ENCODE measurements at regions not wholly inside any gene's neighbourhood (a gene's known extent, or its start where the extent isn't known, plus 50 kb on each side); places are given as distances from the start of the nearest gene placed in this dataset.

- H3K4me1 ChIP-seq (ENCODE audit: insufficient read depth, low read length) = no peaks in the 10 kb centered on the region
- ChIA-PET CTCF (no interaction called here), POLR2A (ENCODE audit: unreplicated experiment) (no interaction called here)
- H3K9ac ChIP-seq (ENCODE audit: low read length) = no peak overlapping the region
- intact Hi-C loops (cut with micrococcal nuclease) = no loop called here
- H3K9me2 ChIP-seq (replicated peaks; ENCODE audit: low read length) = no peaks in the 10 kb centered on the region
- H4K20me1 ChIP-seq (ENCODE audit: low read length) = no peaks in the 10 kb centered on the region
- H3K9me3 ChIP-seq (ENCODE audit: low read length) = no peaks in the 10 kb centered on the region
- ATAC-seq (no peak), DNase-seq (no peak)
- H3K27me3 ChIP-seq (ENCODE audit: low read length) = no peaks in the 10 kb centered on the region
- H3K36me3 ChIP-seq (ENCODE audit: low read depth, low read length) = no peaks in the 10 kb centered on the region
- BruUV-seq (replicated peaks) = no TSS peak
- H3K4me2 ChIP-seq (ENCODE audit: low read length) = no peak overlapping the region
- no peak overlapping the region for H3K27ac ChIP-seq (ENCODE audit: low read length)
- H3F3A ChIP-seq (ENCODE audit: low read length, unreplicated experiment) = no peaks in the 10 kb centered on the region
- no peak overlapping the region for H2AFZ ChIP-seq (ENCODE audit: low read length)
- no peaks in the 10 kb centered on the region for H3K79me2 ChIP-seq (ENCODE audit: low read length)
- TF ChIP-seq EZH2phosphoT487 (IDR thresholded peaks at IDR 0.05; ENCODE audit: borderline replicate concordance, low read length) (no peak), CTCF (conservative IDR thresholded peaks at IDR 0.05; ENCODE audit: low read depth, low read length) (no peak), EZH2 (IDR thresholded peaks at IDR 0.05; ENCODE audit: low read length, unreplicated experiment) (no peak)
- H3K4me3 ChIP-seq (ENCODE audit: low read length) = no peak overlapping the region
Measured at GRCh38 chr14:53409969-53410368, 256.8 kb upstream of the DDHD1 start.

GRCh38 chr14:53409289-53409688 lies 256.2 kb upstream of the DDHD1 start:
- no peak overlapping the region for H2AFZ ChIP-seq (ENCODE audit: low read length)
- H3K27ac ChIP-seq (ENCODE audit: low read length) = no peak overlapping the region
- no peaks in the 10 kb centered on the region for H3K36me3 ChIP-seq (ENCODE audit: low read depth, low read length)
- DNase-seq (no peak), ATAC-seq (no peak)
- no peaks in the 10 kb centered on the region for H3K9me3 ChIP-seq (ENCODE audit: low read length)
- no peaks in the 10 kb centered on the region for H3F3A ChIP-seq (ENCODE audit: low read length, unreplicated experiment)
- no peak overlapping the region for H3K9ac ChIP-seq (ENCODE audit: low read length)
- no peak overlapping the region for H3K4me2 ChIP-seq (ENCODE audit: low read length)
- ChIA-PET CTCF (no interaction called here), POLR2A (ENCODE audit: unreplicated experiment) (interaction anchor here (0.6 kb wide), 1 partner anchor 14 kb away, joined by 3 read pairs; no protein-coding TSS in a partner anchor)
- H4K20me1 ChIP-seq (ENCODE audit: low read length) = no peaks in the 10 kb centered on the region
- H3K4me3 ChIP-seq (ENCODE audit: low read length) = no peak overlapping the region
- no peaks in the 10 kb centered on the region for H3K27me3 ChIP-seq (ENCODE audit: low read length)
- intact Hi-C loops (cut with micrococcal nuclease) = no loop called here
- no peaks in the 10 kb centered on the region for H3K79me2 ChIP-seq (ENCODE audit: low read length)
- H3K4me1 ChIP-seq (ENCODE audit: insufficient read depth, low read length) = no peaks in the 10 kb centered on the region
- no peaks in the 10 kb centered on the region for H3K9me2 ChIP-seq (replicated peaks; ENCODE audit: low read length)
- no TSS peak for BruUV-seq (replicated peaks)
- no peak for TF ChIP-seq EZH2 (IDR thresholded peaks at IDR 0.05; ENCODE audit: low read length, unreplicated experiment)
- no peak for TF ChIP-seq EZH2phosphoT487 (IDR thresholded peaks at IDR 0.05; ENCODE audit: borderline replicate concordance, low read length)
- TF ChIP-seq CTCF (conservative IDR thresholded peaks at IDR 0.05; ENCODE audit: low read depth, low read length) = no peak

- Histone ChIP-seq H4K20me1 (ENCODE audit: low read length) (no peaks in the 10 kb centered on the region), H3K9me3 (ENCODE audit: low read length) (no peaks in the 10 kb centered on the region), H3K9me2 (replicated peaks; ENCODE audit: low read length) (no peaks in the 10 kb centered on the region), H3K27me3 (ENCODE audit: low read length) (no peaks in the 10 kb centered on the region), H3K4me1 (ENCODE audit: insufficient read depth, low read length) (no peaks in the 10 kb centered on the region), H3K9ac (ENCODE audit: low read length) (no peak overlapping the region), H3F3A (ENCODE audit: low read length, unreplicated experiment) (no peaks in the 10 kb centered on the region), H3K4me3 (ENCODE audit: low read length) (no peak overlapping the region), H2AFZ (ENCODE audit: low read length) (no peak overlapping the region), H3K27ac (ENCODE audit: low read length) (no peak overlapping the region), H3K79me2 (ENCODE audit: low read length) (no peaks in the 10 kb centered on the region), H3K36me3 (ENCODE audit: low read depth, low read length) (no peaks in the 10 kb centered on the region), H3K4me2 (ENCODE audit: low read length) (no peak overlapping the region)
- ATAC-seq (no peak), DNase-seq (no peak)
- no TSS peak for BruUV-seq (replicated peaks)
- intact Hi-C loops (cut with micrococcal nuclease) = no loop called here
- ChIA-PET POLR2A (ENCODE audit: unreplicated experiment) (no interaction called here), CTCF (no interaction called here)
- no peak for TF ChIP-seq EZH2 (IDR thresholded peaks at IDR 0.05; ENCODE audit: low read length, unreplicated experiment)
Measured at GRCh38 chr14:53408175-53408879, 255.2 kb upstream of the DDHD1 start.

Measured in PC-3 (cell line).